BLaER1 treated with 17β-estradiol and CSF1 and Interleukin-3, amounts not matched to agents 10 nM and 100 nM (cell line): ENCODE measurements at regions not wholly inside any gene's neighbourhood (a gene's known extent, or its start where the extent isn't known, plus 50 kb on each side); places are given as distances from the start of the nearest gene placed in this dataset.
A peak's percentile ranks its signal among the peaks of the same experiment; 100 is the strongest.

Experiments used
- H3K27ac ChIP-seq, 11 experiments: shearing (Covaris generic); formaldehyde crosslinking; 2 replicates each; pipeline ENCODE4 v1.8.1; 2022
- H3K27me3 ChIP-seq, 11 experiments: shearing (Covaris generic); formaldehyde crosslinking; 2 replicates each; pipeline ENCODE4 v1.8.1; 2022
- H3K36me3 ChIP-seq, 11 experiments: shearing (Covaris generic); formaldehyde crosslinking; 2 replicates each; pipeline ENCODE4 v1.8.1; 2022
- H3K4me1 ChIP-seq, 10 experiments: shearing (Covaris generic); formaldehyde crosslinking; 2 replicates each; pipeline ENCODE4 v1.8.1; 2022
- H3K4me2 ChIP-seq, 11 experiments: shearing (Covaris generic); formaldehyde crosslinking; 2 replicates each; pipeline ENCODE4 v1.8.1; 2022
- H3K4me3 ChIP-seq, 10 experiments: shearing (Covaris generic); formaldehyde crosslinking; 2 replicates each; pipeline ENCODE4 v1.8.1; 2022
- H3K9ac ChIP-seq, 11 experiments: shearing (Covaris generic); formaldehyde crosslinking; 2 replicates each; pipeline ENCODE4 v1.8.1; 2022
- H3K9me3 ChIP-seq, 11 experiments: shearing (Covaris generic); formaldehyde crosslinking; replicated peaks in 1 of 11; 2 replicates each; pipeline ENCODE4 v1.8.1; 2022
- H4K20me1 ChIP-seq, 11 experiments: shearing (Covaris generic); formaldehyde crosslinking; 2 replicates each; pipeline ENCODE4 v1.8.1; 2022
- Cebpa-rat ChIP-seq, 11 experiments: shearing (Covaris generic); IDR thresholded peaks; 2 replicates each; pipeline ENCODE4 v1.8.1; 2022

GRCh38 chr17:77888242-77889134 is 70.0 kb upstream of the TNRC6C start:
- H3K27me3 ChIP-seq, result peaks cover 25 to 84% (median 38%) of the 10 kb centered on the region in 11 experiments
- no peaks in the 10 kb centered on the region for H3K9me3 ChIP-seq
- no peak overlapping the region for H3K27ac ChIP-seq
- peak overlapping the region; percentile 6 to 58 (median 44); a peak in 17 of 22 replicates for H3K9ac ChIP-seq
- peaks cover 31 to 65% (median 50%) of the 10 kb centered on the region in 10 experiments for H3K4me1 ChIP-seq
- H3K4me2 ChIP-seq, result peak overlapping the region; percentile 85 to 98 (median 93)
- peak overlapping the region; percentile 35 to 67 (median 51) for H3K4me3 ChIP-seq
- peaks cover 0 to 13% (median 0%) of the 10 kb centered on the region in 11 experiments; a peak in 6 of 22 replicates for H4K20me1 ChIP-seq
- no peaks in the 10 kb centered on the region for H3K36me3 ChIP-seq
- TF ChIP-seq Cebpa-rat (IDR thresholded peaks at IDR 0.05), result no peak

- Histone ChIP-seq H3K27ac (no peak overlapping the region), H3K4me1 (peaks cover 31 to 63% (median 52%) of the 10 kb centered on the region in 10 experiments), H3K4me2 (peak overlapping the region; percentile 85 to 98 (median 93); a peak in 20 of 22 replicates), H3K4me3 (no peak overlapping the region), H3K36me3 (no peaks in the 10 kb centered on the region), H3K27me3 (peaks cover 25 to 86% (median 37%) of the 10 kb centered on the region in 11 experiments), H3K9me3 (no peaks in the 10 kb centered on the region), H3K9ac (no peak overlapping the region), H4K20me1 (peaks cover 0 to 14% (median 0%) of the 10 kb centered on the region in 11 experiments; a peak in 6 of 22 replicates)
- no peak for TF ChIP-seq Cebpa-rat (IDR thresholded peaks at IDR 0.05)
Measured at GRCh38 chr17:77889135-77889505, 69.4 kb upstream of the TNRC6C start.

- Histone ChIP-seq H3K4me1 (peaks cover 31 to 66% (median 50%) of the 10 kb centered on the region in 10 experiments), H3K27ac (no peak overlapping the region), H3K9ac (no peak overlapping the region), H3K4me3 (no peak overlapping the region), H4K20me1 (peaks cover 0 to 14% (median 0%) of the 10 kb centered on the region in 11 experiments; a peak in 6 of 22 replicates), H3K36me3 (no peaks in the 10 kb centered on the region), H3K4me2 (0 out of 22 replicates have a peak overlapping the region, but pooled peaks of 1 of the 11 experiments have one; percentile 98), H3K9me3 (no peaks in the 10 kb centered on the region), H3K27me3 (peaks cover 25 to 87% (median 37%) of the 10 kb centered on the region in 11 experiments)
- TF ChIP-seq Cebpa-rat (IDR thresholded peaks at IDR 0.05), result no peak
Measured at GRCh38 chr17:77889866-77890760, 68.4 kb upstream of the TNRC6C start.

- Histone ChIP-seq H3K36me3 (no peaks in the 10 kb centered on the region), H3K27ac (no peak overlapping the region), H3K4me3 (no peak overlapping the region), H3K27me3 (peaks cover 25 to 86% (median 36%) of the 10 kb centered on the region in 11 experiments), H3K9me3 (no peaks in the 10 kb centered on the region), H4K20me1 (peaks cover 0 to 14% (median 0%) of the 10 kb centered on the region in 11 experiments; a peak in 6 of 22 replicates), H3K4me2 (no peak overlapping the region), H3K9ac (no peak overlapping the region), H3K4me1 (peaks cover 31 to 66% (median 51%) of the 10 kb centered on the region in 10 experiments)
- TF ChIP-seq Cebpa-rat (IDR thresholded peaks at IDR 0.05), result no peak
Measured at GRCh38 chr17:77890771-77891170, 67.7 kb upstream of the TNRC6C start.

- H3K9me3 ChIP-seq, result no peaks in the 10 kb centered on the region
- no peak overlapping the region for H3K4me3 ChIP-seq
- TF ChIP-seq Cebpa-rat (IDR thresholded peaks at IDR 0.05), result no peak
- peaks cover 0 to 14% (median 0%) of the 10 kb centered on the region in 11 experiments; a peak in 6 of 22 replicates for H4K20me1 ChIP-seq
- no peak overlapping the region for H3K9ac ChIP-seq
- no peak overlapping the region; a peak in 1 of 22 replicates for H3K4me2 ChIP-seq
- H3K27ac ChIP-seq, result no peak overlapping the region
- H3K4me1 ChIP-seq, result peaks cover 24 to 66% (median 53%) of the 10 kb centered on the region in 10 experiments
- peaks cover 16 to 78% (median 28%) of the 10 kb centered on the region in 11 experiments for H3K27me3 ChIP-seq
- H3K36me3 ChIP-seq, result no peaks in the 10 kb centered on the region
Measured at GRCh38 chr17:77891602-77892001, 66.9 kb upstream of the TNRC6C start.

- H3K27me3 ChIP-seq, result peaks cover 12 to 73% (median 24%) of the 10 kb centered on the region in 11 experiments
- H3K4me2 ChIP-seq, result peak overlapping the region in 1 of 11 experiments; percentile 63; a peak in 2 of 22 replicates
- no peak overlapping the region for H3K27ac ChIP-seq
- peaks cover 20 to 66% (median 53%) of the 10 kb centered on the region in 10 experiments for H3K4me1 ChIP-seq
- H3K9me3 ChIP-seq, result no peaks in the 10 kb centered on the region
- peaks cover 0 to 14% (median 0%) of the 10 kb centered on the region in 11 experiments; a peak in 4 of 22 replicates for H4K20me1 ChIP-seq
- no peak overlapping the region for H3K9ac ChIP-seq
- no peaks in the 10 kb centered on the region for H3K36me3 ChIP-seq
- no peak for TF ChIP-seq Cebpa-rat (IDR thresholded peaks at IDR 0.05)
- no peak overlapping the region for H3K4me3 ChIP-seq
Measured at GRCh38 chr17:77892031-77892430, 66.5 kb upstream of the TNRC6C start.

GRCh38 chr17:77892469-77893143 is 65.9 kb upstream of the TNRC6C start:
- Histone ChIP-seq H3K9ac (no peak overlapping the region), H3K9me3 (no peaks in the 10 kb centered on the region), H3K27ac (no peak overlapping the region), H3K4me1 (peaks cover 14 to 63% (median 47%) of the 10 kb centered on the region in 10 experiments), H3K4me2 (peak overlapping the region in 8 of 11 experiments; percentile 27 to 63 (median 50); a peak in 13 of 22 replicates), H4K20me1 (peaks cover 0 to 14% (median 0%) of the 10 kb centered on the region in 11 experiments; a peak in 3 of 22 replicates), H3K36me3 (no peaks in the 10 kb centered on the region), H3K4me3 (no peak overlapping the region), H3K27me3 (peaks cover 6 to 67% (median 18%) of the 10 kb centered on the region in 11 experiments)
- TF ChIP-seq Cebpa-rat (IDR thresholded peaks at IDR 0.05), result no peak
